NCI-H1436 (cell line): ENCODE measurements at regions not wholly inside any gene's neighbourhood (a gene's known extent, or its start where the extent isn't known, plus 50 kb on each side); places are given as distances from the start of the nearest gene placed in this dataset.

Experiments
- DNase-seq: peaks from one replicate; lab custom pipeline; 2025; lab: John Stamatoyannopoulos, UW

GRCh38 chr2:181242262-181242661 is 214.9 kb upstream of the ITGA4 start:
- no peak for DNase-seq

DNA sequence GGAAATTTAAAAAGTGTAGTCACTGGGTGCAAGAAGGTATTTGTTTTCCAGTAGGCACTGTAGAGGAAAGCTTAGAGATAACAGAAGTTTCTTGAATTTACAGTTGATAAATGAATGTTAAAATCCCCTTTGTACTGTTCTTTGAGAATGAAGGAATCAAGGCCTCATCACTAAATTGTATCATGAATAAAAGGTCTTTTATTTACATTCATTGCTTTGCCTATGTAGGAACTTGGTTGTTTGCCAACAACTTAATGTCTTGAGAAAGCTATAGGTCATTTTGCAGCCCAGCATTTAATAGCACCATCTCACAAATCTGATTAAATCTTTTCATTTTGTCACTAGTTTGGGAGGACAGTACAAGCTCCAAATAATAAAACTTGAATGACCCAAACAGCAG is 213.9 kb upstream of the ITGA4 start:
- no peak for DNase-seq

GRCh38 chr2:181250691-181251090 is 206.5 kb upstream of the ITGA4 start:
- no peak for DNase-seq

- no peak for DNase-seq
Observed at GRCh38 chr2:181252262-181253148, 204.7 kb upstream of the ITGA4 start.

- DNase-seq: no peak
Observed at GRCh38 chr2:181253438-181253837, 203.7 kb upstream of the ITGA4 start.

GRCh38 chr2:181255651-181256050 is 201.5 kb upstream of the ITGA4 start:
- DNase-seq: no peak

GRCh38 chr2:181258720-181259119 is 198.5 kb upstream of the ITGA4 start:
- no peak for DNase-seq

- no peak for DNase-seq
Observed at GRCh38 chr2:181262782-181263181, 194.4 kb upstream of the ITGA4 start.

- no peak for DNase-seq
Observed at GRCh38 chr2:181264001-181264400, 193.2 kb upstream of the ITGA4 start.

- DNase-seq: no peak
Observed at GRCh38 chr2:181264441-181264840, 192.7 kb upstream of the ITGA4 start.

GRCh38 chr2:181266614-181267013 is 190.6 kb upstream of the ITGA4 start:
- DNase-seq: no peak

GRCh38 chr2:181268174-181268867 is 188.9 kb upstream of the ITGA4 start:
- no peak for DNase-seq

DNA sequence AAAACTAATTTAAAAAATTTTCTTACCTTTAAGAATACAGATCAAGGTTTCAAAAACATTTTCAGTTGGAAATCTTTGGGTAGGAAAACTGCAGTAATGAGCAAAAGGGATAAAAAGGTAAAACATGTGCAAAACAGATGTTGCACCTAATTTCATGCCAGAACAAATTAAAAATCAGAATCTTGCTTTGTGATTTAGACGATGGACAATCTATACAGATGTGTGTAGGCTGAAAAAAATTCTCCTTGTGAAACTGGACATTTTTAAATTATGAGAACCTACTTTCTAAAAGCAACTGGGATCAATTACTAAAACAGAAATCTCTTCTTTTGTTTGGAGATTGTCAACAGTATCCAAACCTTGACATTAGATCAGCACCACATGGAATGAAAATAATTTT is 183.2 kb upstream of the ITGA4 start:
- no peak for DNase-seq

DNA sequence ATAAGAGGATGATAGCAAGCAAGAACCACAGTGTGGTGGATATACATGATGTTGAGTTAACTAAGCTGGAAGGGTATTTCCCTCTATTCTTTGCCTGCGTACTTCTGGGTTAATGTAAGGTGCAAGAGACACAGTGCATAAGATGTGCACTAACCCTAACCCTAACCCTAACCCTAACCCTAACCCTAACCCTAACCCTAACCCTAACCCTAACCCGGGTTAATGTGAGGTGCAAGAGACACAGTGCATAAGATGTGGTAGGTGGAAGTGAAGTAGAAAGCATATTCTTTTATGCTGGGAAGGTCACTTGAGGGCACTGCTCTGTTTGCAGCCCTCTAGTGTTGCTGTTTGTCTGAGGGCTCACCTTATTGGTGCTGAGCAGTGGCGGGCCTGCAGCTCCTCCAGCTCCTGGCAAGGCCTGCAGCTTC is 181.5 kb upstream of the ITGA4 start:
- no peak for DNase-seq

DNA sequence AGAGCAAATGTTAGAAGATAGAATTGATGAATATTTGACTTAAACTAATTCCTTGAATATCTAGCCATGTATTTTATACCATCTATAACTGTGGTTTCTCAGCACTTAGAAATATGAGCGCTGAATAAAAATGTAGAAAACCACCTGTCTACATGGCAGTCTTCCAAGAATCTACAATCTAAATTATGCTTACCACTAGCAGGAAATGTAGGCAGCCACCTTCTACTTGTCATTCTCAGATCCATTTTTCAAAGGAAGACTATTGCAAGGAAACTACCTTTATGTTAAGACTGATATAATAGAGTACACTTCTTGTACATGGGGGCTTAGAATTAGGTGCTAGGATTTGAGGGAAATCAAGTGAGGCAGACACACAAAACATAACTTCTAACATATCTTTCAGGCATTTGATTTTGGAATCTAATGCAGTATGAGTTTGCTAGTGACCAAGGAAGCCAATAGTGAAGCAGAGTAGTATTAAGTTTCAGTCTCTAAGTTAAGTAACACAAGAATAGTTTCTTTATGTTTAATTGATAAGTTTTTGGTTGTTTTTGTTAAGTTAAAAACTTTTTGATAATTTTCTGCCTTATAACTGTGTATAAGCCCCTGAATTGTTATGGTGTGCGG is 175.9 kb upstream of the ITGA4 start:
- DNase-seq: peak; percentile 37

GRCh38 chr2:181285116-181285515 is 172.1 kb upstream of the ITGA4 start:
- DNase-seq: no peak

DNA sequence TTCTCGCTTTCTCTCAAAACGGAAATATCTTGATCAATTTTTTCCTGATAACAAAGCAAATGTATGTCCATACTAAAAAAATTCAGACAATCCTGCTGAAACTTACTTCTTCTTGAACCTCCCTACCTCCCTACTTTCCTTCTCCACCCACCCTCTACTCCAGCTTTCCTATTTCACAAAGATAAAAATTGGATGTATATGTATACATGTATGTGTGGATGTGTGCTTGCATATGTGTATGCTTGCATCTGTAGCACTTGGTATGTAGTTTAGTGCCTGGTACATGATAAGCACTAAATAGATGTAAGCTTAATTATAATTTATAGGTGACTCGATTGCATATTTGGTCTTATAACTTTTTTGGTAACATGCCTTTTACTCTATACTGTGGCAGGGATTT is 167.5 kb upstream of the ITGA4 start:
- no peak for DNase-seq

GRCh38 chr2:181290182-181290581 is 167.0 kb upstream of the ITGA4 start:
- no peak for DNase-seq

- no peak for DNase-seq
Observed at GRCh38 chr2:181294979-181295378, 162.2 kb upstream of the ITGA4 start.

DNA sequence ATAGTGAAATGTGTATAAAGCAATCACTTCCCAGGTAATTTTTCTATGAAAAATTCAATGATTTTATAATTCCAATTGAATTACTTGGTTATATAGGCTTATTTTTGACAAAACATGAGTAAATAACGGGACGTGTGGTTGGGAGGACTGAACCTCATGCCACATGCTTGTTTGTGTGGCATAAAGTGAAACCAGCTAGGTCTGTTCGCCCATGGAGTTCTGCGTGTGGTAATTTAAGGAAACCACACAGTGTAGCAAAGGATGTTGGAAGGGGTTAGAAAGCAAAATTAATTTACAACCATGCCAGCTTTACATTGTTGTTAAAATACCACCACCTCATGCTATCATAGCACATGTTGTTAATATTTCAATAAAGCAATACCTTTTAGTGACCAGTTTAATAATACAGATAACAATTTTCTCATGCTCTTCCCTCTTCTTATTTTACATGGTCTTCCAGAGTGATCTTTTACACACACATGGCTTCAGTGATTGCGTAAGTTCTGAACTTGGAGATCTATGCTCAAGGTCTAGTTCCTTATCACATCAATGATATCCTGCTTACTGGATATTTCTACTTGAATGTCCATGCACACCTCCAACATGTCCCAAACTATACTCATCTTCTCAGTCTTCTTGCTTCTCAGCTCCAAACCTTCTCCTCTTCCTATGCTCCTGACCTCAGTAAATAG is 156.4 kb upstream of the ITGA4 start:
- DNase-seq: no peak

DNA sequence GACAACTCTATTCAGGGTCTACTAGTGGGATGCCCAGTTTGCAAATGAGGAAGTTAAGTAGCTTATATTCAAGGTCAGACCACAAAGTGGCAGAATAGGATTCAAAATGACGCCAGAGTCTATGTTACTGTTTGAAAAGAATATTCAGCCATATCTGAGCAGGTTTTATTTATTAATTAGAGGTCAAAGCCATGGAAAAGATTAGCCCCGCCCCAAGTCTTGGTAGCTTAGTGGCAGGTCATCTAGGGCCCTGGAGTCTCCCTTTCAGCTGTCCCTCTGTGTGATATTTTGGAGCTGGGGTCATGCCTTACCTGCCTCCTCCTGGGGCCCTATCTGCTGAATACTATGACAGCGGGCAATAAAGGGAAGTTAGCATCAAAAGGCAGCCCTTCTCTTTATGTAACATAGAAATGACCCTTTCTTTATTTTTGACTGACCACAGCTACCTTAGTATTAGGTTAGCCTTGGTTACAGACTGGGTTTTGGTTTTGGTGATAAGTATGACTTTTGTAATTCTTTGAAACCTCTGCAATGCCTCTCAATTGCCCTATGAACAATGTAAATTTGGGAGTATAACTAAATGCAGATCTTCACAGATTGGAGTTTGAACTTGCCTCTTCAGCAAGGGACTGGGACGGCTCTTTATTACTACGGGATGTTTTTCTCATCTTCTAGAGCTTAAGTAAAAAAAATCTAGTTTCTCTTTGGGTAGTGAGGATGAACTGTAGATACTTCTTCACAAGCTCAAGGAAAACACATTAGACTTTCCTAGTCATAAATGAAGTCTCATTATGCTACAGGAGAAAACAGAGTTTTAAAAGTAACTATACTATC is 153.0 kb upstream of the ITGA4 start:
- no peak for DNase-seq
